ENCODE measurements at regions not wholly inside any gene's neighbourhood (a gene's known extent, or its start where the extent isn't known, plus 50 kb on each side); places are given as distances from the start of the nearest gene placed in this dataset.

DNA sequence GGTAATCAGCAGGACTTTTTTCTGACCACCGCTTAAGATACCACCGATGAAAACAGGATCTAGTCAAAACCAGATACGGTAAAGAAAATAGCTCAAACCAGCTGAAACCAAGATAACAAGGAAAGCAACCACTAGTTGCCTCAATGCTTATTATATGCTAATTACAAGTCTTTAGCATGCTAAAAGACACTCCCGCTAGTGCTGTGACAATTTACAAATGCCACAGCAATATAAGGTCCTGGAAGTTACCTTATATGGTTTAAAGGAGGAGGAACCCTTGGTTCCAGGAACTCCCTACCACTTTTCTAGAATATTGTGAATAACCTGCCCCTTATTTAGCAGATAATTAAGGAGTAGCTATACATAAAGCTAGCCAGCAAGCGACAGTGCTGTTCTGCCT lies 976.4 kb upstream of the SEL1L start:
- intact Hi-C loops (cut with DNase I), result no loop called here
- Histone ChIP-seq H3K27me3 (no peaks in the 10 kb centered on the region), H3K27ac (no peak overlapping the region), H3K4me1 (no peaks in the 10 kb centered on the region), H3K9me3 (no peaks in the 10 kb centered on the region), H3K4me3 (no peak overlapping the region), H3K36me3 (no peaks in the 10 kb centered on the region)
- ATAC-seq, result no peak
- FAIRE-seq, result no peak
- DNase-seq, result no peak
- TF ChIP-seq, protein P1, sequence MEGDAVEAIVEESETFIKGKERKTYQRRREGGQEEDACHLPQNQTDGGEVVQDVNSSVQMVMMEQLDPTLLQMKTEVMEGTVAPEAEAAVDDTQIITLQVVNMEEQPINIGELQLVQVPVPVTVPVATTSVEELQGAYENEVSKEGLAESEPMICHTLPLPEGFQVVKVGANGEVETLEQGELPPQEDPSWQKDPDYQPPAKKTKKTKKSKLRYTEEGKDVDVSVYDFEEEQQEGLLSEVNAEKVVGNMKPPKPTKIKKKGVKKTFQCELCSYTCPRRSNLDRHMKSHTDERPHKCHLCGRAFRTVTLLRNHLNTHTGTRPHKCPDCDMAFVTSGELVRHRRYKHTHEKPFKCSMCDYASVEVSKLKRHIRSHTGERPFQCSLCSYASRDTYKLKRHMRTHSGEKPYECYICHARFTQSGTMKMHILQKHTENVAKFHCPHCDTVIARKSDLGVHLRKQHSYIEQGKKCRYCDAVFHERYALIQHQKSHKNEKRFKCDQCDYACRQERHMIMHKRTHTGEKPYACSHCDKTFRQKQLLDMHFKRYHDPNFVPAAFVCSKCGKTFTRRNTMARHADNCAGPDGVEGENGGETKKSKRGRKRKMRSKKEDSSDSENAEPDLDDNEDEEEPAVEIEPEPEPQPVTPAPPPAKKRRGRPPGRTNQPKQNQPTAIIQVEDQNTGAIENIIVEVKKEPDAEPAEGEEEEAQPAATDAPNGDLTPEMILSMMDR (IDR thresholded peaks at IDR 0.05), result no peak
- WGBS, 2 donors, result 90 to 91% methylated on average over 5 of the region's 5 CpGs

DNA sequence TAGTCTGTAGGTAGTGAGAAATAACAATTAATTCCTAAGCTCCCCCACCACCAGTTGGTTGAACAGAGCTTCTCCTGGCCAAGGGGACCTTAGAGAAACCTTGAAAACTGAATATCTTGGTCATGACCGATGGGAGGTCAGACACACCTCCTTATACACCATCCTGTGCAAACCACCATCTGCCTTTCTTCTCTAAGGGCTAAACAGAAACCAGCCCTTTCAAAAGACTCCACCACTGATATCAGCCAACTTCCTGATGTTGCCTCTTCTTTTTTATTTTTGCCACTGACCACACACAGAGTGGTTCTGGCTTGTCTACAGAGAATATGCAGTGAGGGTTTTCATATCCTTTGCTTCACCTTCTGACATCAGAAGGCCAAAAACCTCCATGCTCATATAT lies 977.7 kb upstream of the SEL1L start:
- Histone ChIP-seq H3K36me3 (no peaks in the 10 kb centered on the region), H3K27ac (no peak overlapping the region), H3K9me3 (no peaks in the 10 kb centered on the region), H3K4me3 (no peak overlapping the region), H3K27me3 (no peaks in the 10 kb centered on the region), H3K4me1 (no peaks in the 10 kb centered on the region)
- intact Hi-C loops (cut with DNase I), result no loop called here
- TF ChIP-seq, protein P1 (IDR thresholded peaks at IDR 0.05), result no peak
- no peak for DNase-seq
- no peak for ATAC-seq
- FAIRE-seq, result no peak
- WGBS, 2 donors, result 81 to 87% methylated on average over 1 of the region's 1 CpG

DNA sequence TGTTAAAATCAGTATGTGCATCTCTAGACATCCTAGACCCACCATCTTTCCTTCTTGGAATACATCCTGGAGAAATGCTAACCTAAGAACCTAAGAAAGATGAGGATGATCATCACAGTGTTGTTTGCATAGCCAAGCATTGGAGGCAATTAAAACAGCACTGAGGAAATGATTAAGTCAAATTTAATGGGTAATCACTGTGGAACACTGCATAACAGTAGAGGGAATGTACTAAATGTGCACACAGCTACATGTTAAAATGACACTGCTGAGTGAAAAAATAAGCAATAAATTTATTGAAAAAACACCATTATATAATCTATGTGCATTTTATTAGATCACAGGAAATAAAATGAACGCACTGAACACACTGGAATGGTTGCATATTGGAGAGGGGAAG lies 987.1 kb upstream of the SEL1L start:
- Histone ChIP-seq H3K4me3 (no peak overlapping the region), H3K4me1 (no peaks in the 10 kb centered on the region), H3K9me3 (no peaks in the 10 kb centered on the region), H3K36me3 (no peaks in the 10 kb centered on the region), H3K27me3 (no peaks in the 10 kb centered on the region), H3K27ac (no peak overlapping the region)
- FAIRE-seq (no peak), ATAC-seq (no peak), DNase-seq (no peak)
- intact Hi-C loops (cut with DNase I), result no loop called here
- WGBS, 2 donors, result 49 to 67% methylated on average over 1 of the region's 1 CpG
- TF ChIP-seq, protein P1 (IDR thresholded peaks at IDR 0.05), result no peak

DNA sequence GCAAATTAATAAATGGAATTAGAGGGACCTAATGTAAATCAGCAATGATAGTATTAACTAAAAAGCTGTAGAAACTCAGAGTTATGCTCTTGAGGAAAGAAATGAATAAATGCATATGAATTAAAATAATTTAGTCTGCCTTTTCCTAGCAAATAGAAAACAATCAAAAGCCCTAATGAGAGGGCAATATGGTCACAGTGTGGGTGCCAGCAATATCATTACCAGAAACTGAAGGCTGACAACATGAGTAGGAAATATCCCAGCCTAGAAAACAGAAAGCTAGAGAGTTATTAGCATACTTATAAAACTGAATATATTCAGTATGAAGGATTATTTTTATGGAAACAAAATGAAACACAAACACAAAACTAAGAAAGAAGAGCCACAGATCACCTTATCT lies 987.5 kb upstream of the SEL1L start:
- Histone ChIP-seq H3K4me3 (no peak overlapping the region), H3K9me3 (no peaks in the 10 kb centered on the region), H3K36me3 (no peaks in the 10 kb centered on the region), H3K4me1 (no peaks in the 10 kb centered on the region), H3K27me3 (no peaks in the 10 kb centered on the region), H3K27ac (no peak overlapping the region)
- TF ChIP-seq, protein P1 (IDR thresholded peaks at IDR 0.05), result no peak
- intact Hi-C loops (cut with DNase I), result no loop called here
- FAIRE-seq (no peak), DNase-seq (no peak), ATAC-seq (no peak)

DNA sequence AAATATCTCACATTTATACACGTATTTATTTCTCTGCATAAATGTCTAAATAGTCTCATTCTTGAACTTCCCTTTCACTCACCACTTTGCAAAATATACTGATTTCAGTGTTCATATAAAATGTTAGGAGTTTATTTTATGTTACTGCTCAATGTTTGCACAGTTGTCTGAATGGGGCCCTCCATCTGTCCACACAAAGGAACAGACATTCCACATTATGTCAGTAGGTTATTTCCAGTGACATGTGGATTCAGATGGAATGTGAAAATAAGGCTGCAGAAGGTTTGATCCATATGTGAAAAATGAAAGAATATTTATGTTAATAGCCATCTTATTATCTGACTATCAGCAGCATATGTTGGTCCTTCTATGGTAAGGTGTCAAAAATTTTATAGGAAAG lies 994.4 kb upstream of the SEL1L start:
- no peaks in the 10 kb centered on the region for H3K9me3 ChIP-seq
- no peak for FAIRE-seq
- 9 to 14% methylated on average over 1 of the region's 1 CpG for WGBS, 2 donors
- H3K4me3 ChIP-seq, result no peak overlapping the region
- DNase-seq, result no peak
- no peaks in the 10 kb centered on the region for H3K4me1 ChIP-seq
- H3K36me3 ChIP-seq, result no peaks in the 10 kb centered on the region
- H3K27ac ChIP-seq, result no peak overlapping the region
- intact Hi-C loops (cut with DNase I), result no loop called here
- TF ChIP-seq, protein P1 (IDR thresholded peaks at IDR 0.05), result no peak
- ATAC-seq, result no peak
- H3K27me3 ChIP-seq, result no peaks in the 10 kb centered on the region
